ENCODE measurements at regions not wholly inside any gene's neighbourhood (a gene's known extent, or its start where the extent isn't known, plus 50 kb on each side); places are given as distances from the start of the nearest gene placed in this dataset.

DNA sequence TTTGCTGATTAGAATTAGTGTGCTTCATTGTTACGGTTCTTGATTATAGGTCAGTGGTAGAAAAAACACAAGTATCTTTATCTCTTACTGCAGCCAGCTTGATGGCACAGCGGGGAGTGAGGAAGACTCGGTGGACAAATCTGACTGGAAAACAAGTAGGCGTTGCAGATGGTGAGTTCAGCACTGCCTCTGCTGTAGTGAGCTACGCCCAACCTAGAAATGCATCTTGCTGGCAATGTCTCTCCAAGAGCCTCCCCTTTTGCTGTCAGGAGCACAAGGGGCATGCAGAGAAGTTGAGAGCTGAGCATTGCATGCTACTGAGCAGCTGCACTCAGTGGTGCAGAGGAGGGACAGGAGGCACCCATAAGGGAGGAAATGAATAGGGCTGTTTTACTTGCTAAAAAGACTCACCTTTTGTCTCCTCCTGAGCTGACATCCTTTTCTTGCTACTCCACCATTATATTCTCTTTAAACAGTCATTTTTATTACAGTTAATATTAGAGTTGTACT is 977.3 kb upstream of the ACVR2A start:
- ChIA-PET CTCF (interaction anchor here (0.5 to 0.6 kb wide), 2 partner anchors 474 to 1070 kb away, joined by 3 to 4 read pairs; no protein-coding TSS in a partner anchor), POLR2A (ENCODE audit: low non-redundant PET) (no interaction called here)
- no peak overlapping the region for H3K27ac ChIP-seq
- DNase-seq (ENCODE audit: low spot score), result no peak
- TF ChIP-seq, protein P1, sequence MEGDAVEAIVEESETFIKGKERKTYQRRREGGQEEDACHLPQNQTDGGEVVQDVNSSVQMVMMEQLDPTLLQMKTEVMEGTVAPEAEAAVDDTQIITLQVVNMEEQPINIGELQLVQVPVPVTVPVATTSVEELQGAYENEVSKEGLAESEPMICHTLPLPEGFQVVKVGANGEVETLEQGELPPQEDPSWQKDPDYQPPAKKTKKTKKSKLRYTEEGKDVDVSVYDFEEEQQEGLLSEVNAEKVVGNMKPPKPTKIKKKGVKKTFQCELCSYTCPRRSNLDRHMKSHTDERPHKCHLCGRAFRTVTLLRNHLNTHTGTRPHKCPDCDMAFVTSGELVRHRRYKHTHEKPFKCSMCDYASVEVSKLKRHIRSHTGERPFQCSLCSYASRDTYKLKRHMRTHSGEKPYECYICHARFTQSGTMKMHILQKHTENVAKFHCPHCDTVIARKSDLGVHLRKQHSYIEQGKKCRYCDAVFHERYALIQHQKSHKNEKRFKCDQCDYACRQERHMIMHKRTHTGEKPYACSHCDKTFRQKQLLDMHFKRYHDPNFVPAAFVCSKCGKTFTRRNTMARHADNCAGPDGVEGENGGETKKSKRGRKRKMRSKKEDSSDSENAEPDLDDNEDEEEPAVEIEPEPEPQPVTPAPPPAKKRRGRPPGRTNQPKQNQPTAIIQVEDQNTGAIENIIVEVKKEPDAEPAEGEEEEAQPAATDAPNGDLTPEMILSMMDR (conservative IDR thresholded peaks at IDR 0.05; ENCODE audit: low read depth), result no peak

DNA sequence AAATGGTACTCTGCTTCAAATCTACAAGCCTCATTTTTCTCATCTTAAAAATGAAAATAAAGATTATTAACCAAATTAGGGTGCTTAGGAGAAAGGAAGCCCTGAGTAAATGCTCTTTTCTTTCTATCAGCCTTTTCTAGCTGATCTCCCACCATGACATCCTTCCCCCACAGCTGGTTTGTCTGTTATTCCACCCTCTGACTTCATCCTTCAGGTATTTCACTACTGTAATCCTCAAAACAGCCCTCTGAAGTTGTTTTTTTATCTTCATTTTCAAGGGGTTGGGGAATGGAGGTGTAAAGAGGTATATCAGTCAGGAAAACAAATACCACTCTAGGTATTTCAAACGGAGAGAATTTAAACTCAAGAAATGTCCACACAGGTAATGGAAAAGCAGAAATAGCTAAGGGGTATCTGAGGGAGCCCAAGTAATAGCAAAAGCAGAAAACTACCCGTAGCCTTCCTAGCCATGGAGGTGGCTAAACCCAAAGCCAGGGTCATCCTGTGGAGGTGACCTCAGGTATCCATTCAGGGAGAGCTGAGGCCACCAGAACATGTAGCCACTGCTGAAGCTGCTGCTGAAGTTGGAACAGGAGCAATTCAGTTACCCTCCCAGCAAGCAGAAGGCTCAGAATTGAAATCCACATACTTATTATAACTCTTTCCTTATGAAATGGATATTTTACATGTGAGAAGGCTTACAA is 990.9 kb upstream of the ACVR2A start:
- peak; percentile 20 for DNase-seq (ENCODE audit: low spot score)
- CTCF ChIA-PET, result no interaction called here
- POLR2A ChIA-PET (ENCODE audit: low non-redundant PET), result no interaction called here
- no peak overlapping the region for H3K27ac ChIP-seq
- TF ChIP-seq, protein P1 (conservative IDR thresholded peaks at IDR 0.05; ENCODE audit: low read depth), result no peak

DNA sequence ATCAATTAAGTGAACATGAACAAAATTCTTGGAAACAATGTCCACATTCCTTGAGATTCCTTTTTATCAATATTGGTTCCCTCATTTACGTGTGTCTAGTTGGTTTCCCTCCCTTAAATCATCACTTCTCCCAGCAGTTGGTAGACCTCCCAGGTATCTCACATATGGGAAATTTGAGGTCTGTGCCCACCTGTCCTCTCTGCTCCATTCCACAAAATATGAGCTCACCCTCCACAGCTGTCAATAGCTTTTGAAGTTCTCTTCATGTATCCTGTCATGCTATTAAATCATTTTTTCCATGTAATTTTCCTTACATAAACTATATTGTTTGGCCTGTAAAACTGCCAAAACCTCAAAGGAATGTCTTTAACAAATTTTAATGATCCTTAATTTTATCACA is 992.2 kb upstream of the ACVR2A start:
- CTCF ChIA-PET, result no interaction called here
- POLR2A ChIA-PET (ENCODE audit: low non-redundant PET), result no interaction called here
- TF ChIP-seq, protein P1 (conservative IDR thresholded peaks at IDR 0.05; ENCODE audit: low read depth), result no peak
- no peak for DNase-seq (ENCODE audit: low spot score)
- H3K27ac ChIP-seq, result no peak overlapping the region

DNA sequence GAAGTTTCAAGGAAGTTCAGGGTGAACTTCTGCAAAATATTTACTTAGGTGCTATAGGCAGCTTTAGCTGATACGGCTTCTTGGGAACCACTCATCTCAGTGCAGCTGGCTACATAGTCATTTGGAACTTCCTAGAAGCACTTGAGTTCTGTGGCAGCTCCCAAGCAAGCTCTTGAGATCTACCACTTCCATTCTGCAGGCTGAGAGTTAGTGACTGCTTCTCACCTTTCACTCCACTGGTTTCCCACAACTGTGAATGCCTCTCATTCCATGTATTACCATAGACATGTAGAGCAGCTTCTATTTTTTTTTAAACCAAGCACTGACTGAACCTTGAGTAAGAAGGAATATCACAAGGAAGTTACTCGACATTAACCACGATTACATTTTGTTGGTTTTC is 994.1 kb upstream of the ACVR2A start:
- ChIA-PET POLR2A (ENCODE audit: low non-redundant PET) (no interaction called here), CTCF (no interaction called here)
- DNase-seq (ENCODE audit: low spot score), result no peak
- TF ChIP-seq, protein P1 (conservative IDR thresholded peaks at IDR 0.05; ENCODE audit: low read depth), result no peak
- no peak overlapping the region for H3K27ac ChIP-seq

DNA sequence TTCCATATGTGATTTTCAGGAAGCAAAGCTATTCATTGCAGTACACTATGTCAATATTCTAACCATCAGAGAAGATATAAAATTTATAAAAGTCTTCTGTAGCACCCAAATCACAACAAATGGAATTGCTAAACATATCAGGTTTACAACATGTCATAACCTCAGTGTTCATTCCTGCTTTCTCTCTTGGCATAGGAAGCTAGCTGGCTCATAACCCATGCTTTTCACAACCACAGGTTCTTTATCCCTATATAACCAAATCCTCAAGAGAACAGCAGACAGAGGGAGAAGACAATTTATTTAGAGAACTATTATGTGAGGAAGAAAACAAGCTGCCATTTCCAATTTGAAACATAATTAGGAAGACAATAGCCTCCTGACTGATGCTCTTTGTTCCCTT is 997.0 kb upstream of the ACVR2A start:
- CTCF ChIA-PET, result interaction anchor here (0.7 kb wide), 1 partner anchor 114 kb away, joined by 3 read pairs; no protein-coding TSS in a partner anchor
- no peak for DNase-seq (ENCODE audit: low spot score)
- TF ChIP-seq, protein P1 (conservative IDR thresholded peaks at IDR 0.05; ENCODE audit: low read depth), result no peak
- POLR2A ChIA-PET (ENCODE audit: low non-redundant PET), result no interaction called here
- H3K27ac ChIP-seq, result no peak overlapping the region

DNA sequence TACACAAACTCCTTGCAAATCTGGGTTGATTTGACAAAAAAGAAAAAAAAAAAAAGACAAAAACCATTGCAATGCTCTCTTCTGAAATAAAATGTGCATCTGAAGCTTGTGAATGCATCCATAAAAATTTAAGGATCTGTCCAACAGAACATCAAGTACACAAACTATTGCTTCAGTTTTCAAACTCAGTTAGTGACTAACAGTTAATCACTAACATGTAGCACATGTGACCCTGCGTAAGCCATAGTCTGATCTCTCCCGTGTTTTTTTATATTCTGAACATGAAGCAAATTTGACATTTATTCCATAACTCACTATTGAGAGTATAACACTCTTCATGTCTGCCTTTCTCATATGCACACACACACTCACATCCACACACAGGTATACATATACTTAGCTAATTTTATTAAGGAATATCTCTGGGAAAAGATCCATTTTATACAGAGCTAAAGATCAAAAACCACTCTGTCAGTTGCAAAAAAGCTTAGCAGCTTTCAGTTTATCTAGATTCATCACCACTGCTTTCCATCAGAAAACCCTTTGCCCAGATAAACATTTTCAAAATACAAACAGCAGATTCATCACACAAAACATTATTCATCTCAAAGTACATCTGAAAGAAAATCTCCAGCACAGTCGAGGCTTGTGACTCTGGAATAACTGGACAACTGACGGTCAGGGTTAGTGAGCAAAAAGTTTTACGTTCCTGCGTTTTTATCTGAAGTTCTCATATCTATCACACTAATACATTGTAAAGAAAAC is 1000.4 kb upstream of the ACVR2A start:
- peak; percentile 65 for DNase-seq (ENCODE audit: low spot score)
- no peak overlapping the region for H3K27ac ChIP-seq
- ChIA-PET CTCF (interaction anchor here (1.1 kb wide), 1 partner anchor 60 kb away, joined by 3 read pairs; no protein-coding TSS in a partner anchor), POLR2A (ENCODE audit: low non-redundant PET) (no interaction called here)
- TF ChIP-seq, protein P1 (conservative IDR thresholded peaks at IDR 0.05; ENCODE audit: low read depth), result no peak
